Embryonic facial prominence (tissue), 1 donor: ENCODE measurements at regions not wholly inside any gene's neighbourhood (a gene's known extent, or its start where the extent isn't known, plus 50 kb on each side); places are given as distances from the start of the nearest gene placed in this dataset.
"Not testable (repeated sequence)": the region's sequence is repeated elsewhere in the genome, so short reads cannot be mapped to it uniquely, and the experiment has no call there.

Experiments used
- DNase-seq: peaks from one replicate; pipeline ENCODE4 v3.0.0-alpha.2; 2016; ENCODE audit errors: extremely low spot score

DNA sequence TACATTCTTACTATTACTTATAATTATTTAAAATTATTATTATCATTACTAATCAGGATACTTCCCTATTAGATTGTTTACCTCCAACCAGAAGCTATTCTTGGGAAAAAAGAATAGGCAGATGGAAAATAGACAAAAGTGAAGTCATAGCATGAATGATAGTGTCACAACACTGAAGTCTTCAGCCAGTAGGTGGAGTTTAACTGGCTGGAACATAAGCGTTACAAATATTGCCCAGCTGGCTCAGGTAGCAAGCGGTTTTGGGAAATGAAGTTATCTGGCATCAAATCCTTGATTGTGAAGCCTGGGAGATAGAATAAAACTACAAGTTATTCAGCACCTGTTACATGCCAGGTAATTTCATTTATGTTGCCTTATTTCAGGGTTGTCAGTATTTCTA is 762.9 kb downstream of the C12orf50 start:
- DNase-seq, result no peak

DNA sequence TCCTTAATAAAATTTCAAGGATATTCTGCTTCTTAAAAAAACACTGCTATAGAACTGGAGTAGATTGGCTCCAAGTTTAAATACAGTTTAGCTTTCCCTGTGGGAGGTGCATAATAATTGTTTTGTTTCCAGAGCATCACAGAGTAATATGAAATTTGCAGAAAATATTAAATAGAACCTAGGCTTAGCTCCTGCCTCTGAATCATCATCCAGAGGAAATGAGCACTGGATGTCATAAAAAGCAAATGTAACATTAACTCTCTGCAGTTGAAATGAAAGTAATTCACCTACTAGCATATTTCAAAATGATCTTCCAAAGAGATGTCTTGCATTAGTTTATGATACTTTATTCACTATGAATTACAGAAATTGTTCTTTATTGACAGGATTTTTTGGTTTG is 769.8 kb downstream of the C12orf50 start:
- DNase-seq, result no peak

DNA sequence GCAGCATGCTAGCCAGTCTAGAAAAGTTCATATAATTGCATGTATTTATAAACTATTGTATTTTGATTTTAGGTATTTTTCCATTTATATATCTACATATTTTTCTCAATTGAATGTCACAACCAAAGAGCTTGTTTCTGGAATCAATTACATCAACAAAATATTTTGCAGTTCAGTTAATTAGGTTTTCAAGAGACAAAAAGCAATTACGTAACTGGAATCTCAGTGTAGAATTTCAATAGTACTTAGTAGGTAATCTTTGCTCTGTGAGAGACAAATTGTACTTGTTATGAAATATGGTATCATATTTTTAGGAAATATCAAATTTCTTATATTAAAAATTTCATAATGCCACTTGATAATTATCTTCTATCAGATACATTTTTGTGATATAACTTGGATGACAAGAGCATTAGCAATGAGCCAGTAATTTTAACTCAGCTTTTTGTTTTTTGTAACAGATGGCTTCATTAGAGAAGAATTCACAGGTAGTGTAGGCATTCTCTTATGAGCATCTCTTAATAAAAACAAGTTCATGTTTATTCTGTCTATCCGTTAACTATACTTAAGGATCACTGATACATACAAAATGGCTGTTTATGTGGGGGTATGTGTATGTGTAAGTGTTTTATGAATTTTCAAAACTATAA is 774.7 kb downstream of the C12orf50 start:
- DNase-seq, result no peak

DNA sequence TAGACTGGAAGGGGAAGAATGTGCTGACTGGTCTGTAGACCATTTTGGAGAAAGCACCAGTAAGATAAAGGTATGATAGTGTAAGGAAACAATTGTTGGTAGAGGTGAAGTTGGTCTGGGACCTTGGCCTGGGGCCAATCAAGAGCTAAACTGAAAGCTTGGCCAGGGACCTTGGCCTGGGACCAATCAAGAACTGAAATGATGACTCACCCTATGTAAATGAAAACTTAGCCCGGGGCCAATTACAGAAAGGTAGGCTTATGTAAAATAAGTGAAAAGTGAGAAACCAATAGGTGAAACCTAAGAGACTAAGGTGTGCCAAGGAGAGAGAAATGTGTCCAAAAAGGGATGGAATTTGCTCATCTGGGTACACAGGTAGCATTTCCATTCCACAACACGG is 776.0 kb downstream of the C12orf50 start:
- DNase-seq, result no peak

DNA sequence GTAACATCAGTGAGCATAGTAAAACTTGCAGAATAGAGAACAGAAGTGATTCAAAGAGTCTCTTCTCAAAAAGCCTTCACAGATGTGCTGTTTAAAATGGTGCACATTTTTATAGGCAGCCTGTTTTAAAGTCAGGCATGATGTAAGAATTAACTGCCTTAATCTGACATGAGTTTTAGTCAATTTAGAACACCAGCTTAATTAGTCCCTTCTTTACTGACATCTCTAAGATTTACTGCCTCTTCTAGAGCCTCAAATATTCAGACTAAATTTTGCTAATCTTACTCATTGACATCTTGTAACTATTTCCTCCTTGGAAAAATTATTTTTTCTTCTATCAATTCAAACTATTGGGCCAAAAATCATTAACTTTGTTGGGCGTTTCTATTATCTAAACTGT is 782.5 kb downstream of the C12orf50 start:
- no peak for DNase-seq

DNA sequence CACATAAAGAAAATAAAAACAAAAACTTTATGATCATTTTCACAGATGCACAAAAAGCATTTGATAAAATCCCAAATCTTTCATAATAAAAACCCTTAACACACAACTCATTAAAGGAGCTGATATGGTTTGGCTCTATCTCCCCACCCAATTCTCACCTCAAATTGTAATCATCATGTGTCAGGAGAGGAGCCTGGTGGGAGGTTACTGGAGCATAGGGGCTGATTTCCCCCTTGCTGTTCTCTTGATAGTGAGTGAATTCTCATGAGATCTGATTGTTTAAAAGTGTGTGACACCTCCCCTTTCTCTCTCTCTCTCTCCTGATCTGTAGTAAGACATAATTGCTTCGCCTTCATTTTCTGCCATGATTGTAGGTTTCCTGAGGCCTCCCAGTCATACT is 790.7 kb downstream of the C12orf50 start:
- DNase-seq, result no peak

DNA sequence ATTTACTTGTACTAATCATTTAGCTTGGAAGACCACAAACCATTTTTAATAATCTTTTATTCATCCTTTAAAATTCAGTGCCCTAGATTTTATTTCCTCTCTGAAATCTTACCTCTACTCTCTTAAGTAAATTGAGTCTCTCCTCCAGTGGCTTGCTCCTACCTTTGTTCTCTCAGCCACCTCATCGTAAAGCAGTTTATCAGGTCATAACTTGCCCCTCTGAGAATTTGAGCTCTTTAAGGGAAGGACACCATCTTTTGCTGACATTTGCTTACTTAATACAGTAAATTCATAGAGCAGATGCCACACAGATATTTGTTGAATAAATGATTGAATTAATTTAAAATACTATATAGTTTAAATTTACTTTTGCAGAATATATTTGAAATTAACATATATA is 794.3 kb downstream of the C12orf50 start:
- no peak for DNase-seq

DNA sequence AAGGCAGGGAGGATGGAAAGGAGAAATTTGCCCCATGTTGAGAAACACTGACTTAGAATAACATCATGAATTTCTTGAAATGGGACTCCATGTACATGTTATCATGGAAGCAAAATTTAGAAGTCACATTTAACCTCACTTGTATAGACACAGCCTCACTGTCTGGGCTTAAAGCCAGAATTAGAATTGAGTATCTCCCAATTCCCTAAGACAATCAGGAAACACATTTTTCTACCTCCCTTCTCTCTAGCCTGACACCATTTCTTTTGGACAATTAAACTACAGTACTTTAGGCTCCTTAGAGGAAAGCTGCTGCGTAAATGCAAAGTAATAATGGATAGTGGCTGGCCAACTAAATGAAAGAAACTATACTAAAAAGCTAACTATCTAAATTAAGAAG is 795.5 kb downstream of the C12orf50 start:
- no peak for DNase-seq

DNA sequence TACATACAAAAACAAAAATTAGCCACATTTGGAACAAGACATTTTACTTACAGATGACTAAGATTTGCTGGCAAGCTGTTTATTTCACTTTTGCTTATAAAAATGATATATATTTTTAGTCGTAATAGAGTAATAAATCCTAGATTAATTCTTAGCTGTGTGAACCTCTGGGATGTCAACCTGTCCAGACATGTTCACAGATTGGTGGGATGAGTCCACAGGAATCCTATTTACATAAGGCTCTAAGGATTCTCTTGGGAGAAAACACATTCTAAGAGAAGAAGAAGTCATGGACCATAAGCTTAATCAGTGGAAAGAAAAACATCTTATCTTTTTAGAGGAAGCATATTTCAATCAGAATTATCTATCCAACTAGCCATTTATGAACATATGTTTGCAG is 797.4 kb downstream of the C12orf50 start:
- DNase-seq, result no peak

DNA sequence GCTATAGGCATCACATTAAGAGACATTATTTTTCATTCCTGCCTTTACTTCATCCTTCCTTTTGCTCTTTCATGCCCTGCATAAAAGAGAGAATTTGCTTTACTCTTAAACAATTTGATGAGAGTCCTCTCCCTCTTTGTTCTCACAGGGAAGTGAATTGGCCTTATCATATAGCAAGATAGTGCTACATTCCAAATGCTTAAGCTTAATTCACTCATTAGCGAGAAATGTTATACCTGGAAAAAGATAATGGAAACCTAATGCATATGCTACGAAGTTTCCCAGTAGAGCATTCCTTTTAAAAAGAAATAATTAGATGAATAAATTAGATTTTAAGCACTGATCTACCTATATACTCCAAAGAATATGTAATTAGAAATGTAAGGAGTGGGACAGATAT is 798.8 kb downstream of the C12orf50 start:
- DNase-seq, result no peak

DNA sequence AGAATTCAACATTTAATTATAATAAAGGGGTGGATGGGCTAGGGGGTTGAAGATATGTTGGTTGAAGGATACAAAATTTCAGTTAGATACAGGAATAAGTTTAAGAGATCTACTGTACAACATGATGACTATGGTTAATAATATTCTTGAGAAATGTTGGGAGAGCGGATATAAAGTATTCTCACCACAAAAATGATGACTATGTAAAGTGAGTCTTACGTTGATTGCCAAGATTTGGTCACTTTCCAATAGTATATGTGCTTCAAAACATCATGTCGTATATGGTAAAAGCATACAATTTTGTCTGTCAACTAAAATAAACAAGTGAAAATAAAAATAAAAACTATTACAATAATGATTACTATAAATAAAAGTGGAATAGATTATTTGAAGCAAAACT is 802.0 kb downstream of the C12orf50 start:
- DNase-seq, result no peak

DNA sequence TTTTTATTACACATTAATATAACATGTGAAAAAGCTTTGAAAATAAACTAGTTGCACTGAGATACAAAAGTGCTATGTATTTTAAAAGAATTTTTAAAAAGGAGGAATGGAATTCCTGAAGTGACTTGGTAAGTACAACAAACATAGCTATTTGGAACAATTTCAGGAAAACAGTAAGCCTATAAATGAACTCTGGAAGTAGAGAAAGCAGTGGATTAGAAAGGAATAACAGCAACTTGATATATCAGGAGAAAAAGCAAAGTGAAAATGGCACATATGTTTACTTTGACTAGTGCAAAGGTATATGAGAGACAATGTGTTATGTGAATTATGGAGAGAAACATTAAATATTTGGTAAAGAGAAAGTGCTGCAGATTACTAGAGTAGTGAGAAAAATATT is 811.7 kb downstream of the C12orf50 start:
- DNase-seq, result no peak

DNA sequence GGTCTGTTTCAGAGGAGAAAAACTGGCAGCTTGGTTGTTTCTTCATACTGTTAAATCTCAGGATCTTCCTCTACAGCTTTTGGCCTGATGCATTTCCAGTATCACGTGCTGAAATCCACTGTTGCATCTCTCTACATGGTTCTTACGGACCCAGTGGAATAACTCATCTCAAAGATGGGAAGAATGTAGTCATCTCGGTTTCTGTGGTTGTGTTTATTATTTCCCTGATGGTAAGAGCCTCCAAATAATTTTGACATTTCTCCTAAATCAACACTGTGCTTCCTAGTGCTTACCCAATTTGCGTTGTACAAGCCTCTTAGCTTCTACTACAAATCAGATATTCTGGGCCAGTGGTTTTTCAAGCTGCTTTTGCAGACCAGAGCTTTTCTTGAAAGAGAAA is 812.8 kb downstream of the C12orf50 start:
- DNase-seq, result no peak

DNA sequence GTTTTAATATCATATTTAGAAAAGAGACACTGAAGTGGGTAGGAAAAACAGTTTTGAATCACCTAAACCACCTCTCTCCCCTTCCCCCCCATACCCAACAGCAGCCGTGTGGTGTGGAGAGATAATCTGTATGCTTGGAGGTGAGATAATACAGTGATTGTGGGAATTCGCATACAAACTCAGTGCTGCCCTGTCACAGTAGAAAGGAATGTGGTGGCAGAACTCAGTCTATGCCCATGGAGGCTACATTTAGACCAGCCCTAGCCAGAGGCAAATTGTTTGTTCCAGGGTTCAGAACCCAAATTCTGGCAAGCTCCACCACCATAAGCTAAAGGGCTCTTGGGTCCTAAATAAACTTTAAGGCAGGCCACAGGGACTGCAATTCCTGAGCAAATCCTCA is 827.0 kb downstream of the C12orf50 start:
- DNase-seq, result no peak

DNA sequence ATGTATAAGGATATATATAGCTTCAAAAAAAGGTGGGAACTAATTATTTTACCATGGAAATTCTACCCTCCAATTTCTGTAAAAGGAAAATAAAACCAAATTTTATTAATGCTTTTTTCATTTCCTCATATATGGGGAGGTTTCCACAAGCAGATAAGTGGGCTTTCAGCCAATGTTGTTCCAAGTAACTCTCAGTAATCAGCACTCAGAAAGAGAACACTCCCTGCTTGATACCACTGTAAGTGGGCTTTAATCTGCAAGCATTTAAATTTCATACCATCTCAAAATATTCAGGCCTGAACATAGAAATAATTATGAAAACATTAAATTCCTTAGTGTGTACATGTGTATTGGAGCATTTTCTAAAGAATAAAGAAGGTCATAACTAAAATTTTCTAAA is 827.6 kb downstream of the C12orf50 start:
- DNase-seq, result no peak

DNA sequence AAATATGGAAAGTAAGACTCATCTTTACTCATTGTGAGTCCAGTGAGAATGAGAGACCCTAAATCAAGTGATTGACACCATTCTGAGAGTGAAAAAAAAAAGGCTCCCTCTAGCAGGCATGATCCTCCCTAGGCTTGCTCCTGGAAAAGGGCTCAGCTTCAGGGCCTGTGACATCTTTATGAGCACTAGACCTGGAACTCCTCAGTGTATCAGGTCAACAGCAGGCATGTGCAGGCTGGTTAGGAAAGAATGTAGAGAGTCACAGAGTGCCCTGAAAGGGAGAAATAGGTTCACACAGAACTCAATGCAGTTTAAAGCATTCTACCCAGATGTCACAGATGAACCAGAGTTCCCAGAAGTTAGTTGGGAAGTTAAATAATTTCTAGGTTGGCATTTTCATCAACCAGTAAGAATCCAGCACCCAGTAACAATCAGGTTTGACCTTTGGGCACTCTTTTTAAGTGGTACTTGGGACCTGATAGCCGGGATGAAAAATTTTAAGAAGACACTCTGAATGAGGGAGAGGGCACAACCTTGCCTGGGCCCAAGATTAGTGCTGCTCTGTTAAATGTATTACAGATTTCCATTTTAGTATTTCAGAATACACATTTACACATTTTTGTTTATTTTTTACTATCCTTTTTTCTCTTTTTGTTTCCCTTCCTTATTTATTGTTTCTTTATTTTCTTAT is 828.8 kb downstream of the C12orf50 start:
- DNase-seq, result no peak

DNA sequence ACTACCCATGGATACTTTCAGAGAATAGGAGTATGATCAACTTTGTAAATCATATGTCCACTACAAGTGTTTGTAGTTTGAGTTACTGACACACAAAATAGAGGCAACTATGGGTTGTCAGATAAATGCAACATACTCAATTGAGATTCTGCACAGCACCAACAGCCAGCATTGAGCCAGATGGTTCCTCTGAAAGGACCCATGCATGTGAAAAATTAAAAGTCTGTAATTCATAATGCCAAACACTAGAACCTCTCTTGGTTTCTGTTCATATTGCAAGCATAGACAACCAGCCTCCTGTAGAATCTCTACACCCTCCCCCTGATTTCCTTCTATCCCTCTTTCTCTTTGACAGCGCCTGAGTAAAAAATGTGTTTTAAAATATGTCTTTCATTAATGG is 831.0 kb downstream of the C12orf50 start:
- no peak for DNase-seq

DNA sequence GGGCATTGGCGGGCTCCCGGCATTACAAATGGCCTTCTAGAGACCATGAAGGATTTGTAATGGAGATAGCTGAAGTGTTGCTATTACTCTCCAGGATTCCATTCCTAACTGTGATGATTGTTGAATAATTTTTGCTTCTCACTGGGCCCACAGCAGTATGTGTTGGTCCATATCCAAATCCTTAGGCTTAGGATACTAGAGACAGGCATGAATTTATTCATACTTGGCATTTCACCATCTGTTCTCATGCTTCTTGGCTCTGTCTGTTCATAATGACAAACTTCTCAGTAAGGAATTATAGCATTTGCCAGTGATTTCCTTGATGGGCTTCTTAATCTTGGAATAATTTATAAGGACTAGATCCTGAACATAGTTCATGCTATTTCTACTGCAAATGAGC is 832.9 kb downstream of the C12orf50 start:
- DNase-seq, result no peak

DNA sequence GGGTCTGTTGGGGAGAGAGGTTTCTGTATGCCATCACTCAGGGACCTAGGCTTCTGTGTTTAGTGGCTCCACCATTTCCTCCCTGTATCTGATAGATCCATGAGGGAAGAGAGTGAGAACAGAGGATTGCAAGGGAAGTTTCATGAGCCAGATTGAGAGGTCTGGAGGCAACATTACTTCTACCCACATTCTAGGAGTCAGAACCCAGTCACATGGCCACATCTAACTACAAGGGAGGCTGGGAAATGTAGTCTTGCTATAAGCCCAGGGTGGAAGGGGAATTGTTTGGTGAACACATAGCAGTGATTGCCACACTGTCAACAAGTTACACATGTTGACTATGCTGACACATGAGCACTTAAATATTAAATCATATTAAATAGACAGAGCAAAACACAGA is 834.8 kb downstream of the C12orf50 start:
- not testable (repeated sequence) for DNase-seq

DNA sequence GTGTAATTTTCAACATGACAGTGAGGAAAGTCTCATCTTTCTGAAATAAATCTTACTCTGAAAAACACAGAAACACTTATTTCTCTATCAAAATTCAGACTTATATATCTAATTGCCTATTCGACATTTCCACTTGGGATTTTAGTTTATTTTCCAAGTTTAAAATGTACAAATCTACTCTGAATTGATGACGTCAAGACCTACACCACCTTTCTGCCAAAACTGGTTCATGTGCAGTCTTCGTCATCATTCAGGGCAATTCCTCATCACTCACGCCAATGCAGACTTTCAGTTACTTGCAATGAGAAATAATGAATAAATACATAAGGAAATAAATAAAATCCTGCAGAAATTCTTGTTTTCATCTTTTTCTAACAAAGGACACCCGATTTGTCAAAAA is 843.8 kb downstream of the C12orf50 start:
- DNase-seq, result no peak

DNA sequence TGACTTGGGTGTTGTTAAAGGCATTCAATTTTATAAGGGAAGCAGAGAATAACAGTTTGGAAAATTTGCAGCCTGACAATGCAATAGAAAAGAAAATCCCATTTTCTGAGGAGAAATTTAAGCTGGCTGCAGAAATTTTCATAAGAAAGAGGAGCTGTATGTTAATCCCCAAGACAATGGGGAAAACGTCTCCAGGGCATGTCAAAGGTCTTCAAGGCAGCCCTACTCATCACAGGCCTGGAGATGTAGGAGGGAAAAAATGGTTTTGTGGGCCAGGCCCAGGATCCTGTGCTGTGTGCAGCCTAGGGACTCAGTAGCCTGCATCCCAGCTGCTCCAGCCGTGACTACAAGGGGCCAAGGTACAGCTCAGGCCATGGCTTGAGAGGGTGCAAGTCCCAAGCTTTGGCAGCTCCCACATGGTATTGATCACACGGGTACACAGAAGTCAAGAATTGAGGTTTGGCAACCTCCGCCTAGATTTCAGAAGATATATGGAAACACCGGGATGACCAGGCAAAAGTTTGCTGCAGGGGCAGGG is 846.4 kb downstream of the C12orf50 start:
- DNase-seq, result no peak

DNA sequence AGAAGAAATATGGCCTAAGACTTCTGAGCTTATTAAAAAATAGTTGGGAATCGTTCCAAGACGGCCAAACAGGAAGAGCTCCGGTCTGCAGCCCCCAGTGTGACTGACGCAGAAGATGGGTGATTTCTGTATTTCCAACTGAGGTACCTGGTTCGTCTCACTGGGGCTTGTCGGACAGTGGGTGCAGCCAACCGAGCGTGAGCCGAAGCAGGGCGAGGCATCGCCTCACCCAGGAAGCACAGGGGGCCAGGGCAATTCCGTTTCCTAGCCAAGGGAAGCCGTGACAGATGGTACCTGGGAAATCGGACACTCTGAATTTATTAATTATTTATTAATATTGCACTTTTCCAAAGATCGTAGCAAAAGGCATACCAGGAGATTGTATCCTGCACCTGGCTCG is 857.8 kb downstream of the C12orf50 start:
- no peak for DNase-seq

DNA sequence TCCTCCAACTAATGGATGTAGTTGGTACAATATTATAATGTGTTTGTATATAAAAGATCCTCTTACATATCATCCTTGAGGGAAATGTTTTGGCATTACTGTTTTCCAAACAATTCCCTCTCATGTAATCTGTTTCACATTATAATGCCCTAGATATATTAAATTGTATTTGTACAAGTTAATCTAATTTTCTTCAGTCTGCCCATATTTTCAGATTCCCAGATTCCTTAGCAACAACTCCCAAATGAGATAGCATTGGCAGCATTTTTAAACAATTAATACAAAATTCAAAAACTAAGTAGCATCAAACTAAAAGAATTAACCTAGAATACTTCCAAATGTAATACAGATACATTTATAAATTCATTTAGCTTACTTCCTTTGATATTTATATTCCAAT is 860.2 kb downstream of the C12orf50 start:
- no peak for DNase-seq
